Liver (tissue), 3 donors: ENCODE measurements at regions not wholly inside any gene's neighbourhood (a gene's known extent, or its start where the extent isn't known, plus 50 kb on each side); places are given as distances from the start of the nearest gene placed in this dataset.

Source experiments
- CTCF ChIP-seq: fragments of 150-350 bp; IDR thresholded peaks from 2 replicates; pipeline ENCODE4 v1.5.1; 2017; ENCODE audit warnings: improper control_type of control experiment, low read depth, low read length; ENCODE audit not compliant: missing input control
- MAX ChIP-seq: IDR thresholded peaks from 2 replicates; pipeline ENCODE4 v1.6.1; 2016; ENCODE audit warnings: antibody characterized with exemption
- RAD21 ChIP-seq, 2 donors: IDR thresholded peaks; 2 replicates each; pipeline ENCODE4 v1.6.1; 2016; ENCODE audit warnings: antibody characterized with exemption in 2 of 2, mild to moderate bottlenecking in 2 of 2
- donor health status: healthy.
- donor health status: healthy.

- TF ChIP-seq MAX (no peak), CTCF (no peak), RAD21 (IDR thresholded peaks at IDR 0.05) (no peak)
These were observed 97.9 kb downstream of the ACKR3 start for GRCh38 chr2:236667526-236667925.
